ENCODE measurements at regions not wholly inside any gene's neighbourhood (a gene's known extent, or its start where the extent isn't known, plus 50 kb on each side); places are given as distances from the start of the nearest gene placed in this dataset.

DNA sequence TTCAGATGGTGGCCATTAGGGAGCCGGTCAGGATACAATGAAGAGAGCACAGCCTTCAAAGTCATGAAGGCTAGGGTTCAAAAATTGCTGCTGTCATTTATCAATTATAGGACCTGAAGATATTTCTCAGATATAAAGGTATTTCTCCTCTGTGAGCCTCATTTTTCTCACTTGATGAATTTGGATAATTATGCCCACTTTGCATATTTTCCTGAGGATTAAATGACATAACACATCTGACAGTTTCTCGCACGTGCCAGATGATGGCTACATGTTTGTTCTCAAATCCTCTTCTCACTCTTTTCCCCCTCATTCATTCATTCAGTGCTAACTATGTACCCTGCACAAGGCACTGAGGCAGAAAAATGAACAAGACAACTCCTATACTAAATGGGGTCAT is 391.6 kb downstream of the INHBA start:
- TF ChIP-seq POLR2AphosphoS5 (IDR thresholded peaks at IDR 0.05; ENCODE audit: low read depth, low read length) (no peak), POLR2A (IDR thresholded peaks at IDR 0.05; ENCODE audit: low read depth, low read length) (no peak)
